GM21381 (cell line): ENCODE measurements at regions not wholly inside any gene's neighbourhood (a gene's known extent, or its start where the extent isn't known, plus 50 kb on each side); places are given as distances from the start of the nearest gene placed in this dataset.
"Not testable (repeated sequence)": the region's sequence is repeated elsewhere in the genome, so short reads cannot be mapped to it uniquely, and the experiment has no call there.

ENCODE experiments used
- ATAC-seq: cut with Tn5 transposase; IDR thresholded peaks from one replicate; pipeline ENCODE4 v1.9.1; 2021; ENCODE audit warnings: mild to moderate bottlenecking, moderate library complexity; ENCODE audit not compliant: unreplicated experiment

- ATAC-seq = no peak
These were observed 237.3 kb downstream of the NRIP1 start for GRCh38 chr21:14827468-14827867.

- ATAC-seq = no peak
These were observed 238.2 kb downstream of the NRIP1 start for GRCh38 chr21:14826630-14827029.

- peak; percentile 63 for ATAC-seq
These were observed 239.3 kb downstream of the NRIP1 start for GRCh38 chr21:14825514-14825974.

- no peak for ATAC-seq
These were observed 240.7 kb downstream of the NRIP1 start for GRCh38 chr21:14824126-14824525.

- ATAC-seq = no peak
These were observed 247.5 kb downstream of the NRIP1 start for GRCh38 chr21:14817311-14817710.

- no peak for ATAC-seq
These were observed 249.8 kb downstream of the NRIP1 start for GRCh38 chr21:14814991-14815390.

GRCh38 chr21:14814282-14814681 lies 250.5 kb downstream of the NRIP1 start:
- no peak for ATAC-seq

- not testable (repeated sequence) for ATAC-seq
These were observed 258.1 kb upstream of the SAMSN1 start for GRCh38 chr21:14804170-14804569.

GRCh38 chr21:14797543-14797942 lies 251.4 kb upstream of the SAMSN1 start:
- no peak for ATAC-seq

GRCh38 chr21:14787312-14787711 lies 241.2 kb upstream of the SAMSN1 start:
- ATAC-seq = no peak

GRCh38 chr21:14785679-14786078 lies 239.6 kb upstream of the SAMSN1 start:
- ATAC-seq = no peak

- no peak for ATAC-seq
These were observed 227.7 kb upstream of the SAMSN1 start for GRCh38 chr21:14773777-14774345.

GRCh38 chr21:14771593-14771992 lies 225.5 kb upstream of the SAMSN1 start:
- no peak for ATAC-seq

GRCh38 chr21:14768042-14768441 lies 221.9 kb upstream of the SAMSN1 start:
- no peak for ATAC-seq

GRCh38 chr21:14767192-14767852 lies 221.2 kb upstream of the SAMSN1 start:
- ATAC-seq = no peak

GRCh38 chr21:14766241-14766640 lies 220.1 kb upstream of the SAMSN1 start:
- no peak for ATAC-seq

GRCh38 chr21:14763695-14764064 lies 217.6 kb upstream of the SAMSN1 start:
- peak; percentile 35 for ATAC-seq

- peak; percentile 95 for ATAC-seq
These were observed 216.9 kb upstream of the SAMSN1 start for GRCh38 chr21:14762734-14763694.

GRCh38 chr21:14762327-14762726 lies 216.2 kb upstream of the SAMSN1 start:
- ATAC-seq = no peak

- ATAC-seq = no peak
These were observed 213.2 kb upstream of the SAMSN1 start for GRCh38 chr21:14759285-14759684.

GRCh38 chr21:14758849-14759248 lies 212.7 kb upstream of the SAMSN1 start:
- ATAC-seq = no peak
